NCI-H1048 (cell line): ENCODE measurements at regions not wholly inside any gene's neighbourhood (a gene's known extent, or its start where the extent isn't known, plus 50 kb on each side); places are given as distances from the start of the nearest gene placed in this dataset.

Experiments
- DNase-seq: peaks from one replicate; lab custom pipeline; 2025; lab: John Stamatoyannopoulos, UW

DNA sequence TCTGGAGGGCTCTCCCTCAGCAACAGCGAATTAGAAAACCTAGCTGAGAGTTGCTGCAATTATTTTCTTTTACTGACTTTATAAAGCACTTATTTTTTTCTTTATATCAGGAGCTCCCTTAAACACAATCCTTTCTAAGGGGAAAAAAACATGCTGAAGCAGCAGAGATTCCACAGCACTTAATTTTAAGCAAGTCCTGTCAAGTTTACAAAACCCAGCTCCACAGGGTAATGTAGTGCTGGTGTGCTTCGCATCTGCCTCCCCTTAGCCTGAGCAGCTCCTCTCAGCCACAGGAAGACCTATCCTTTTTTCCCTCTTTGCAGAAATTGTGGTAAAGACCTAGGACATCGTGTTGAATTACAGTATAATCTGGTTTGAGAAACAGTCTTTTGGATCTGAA, 208.1 kb upstream of the SYNDIG1 start:
- no peak for DNase-seq

DNA sequence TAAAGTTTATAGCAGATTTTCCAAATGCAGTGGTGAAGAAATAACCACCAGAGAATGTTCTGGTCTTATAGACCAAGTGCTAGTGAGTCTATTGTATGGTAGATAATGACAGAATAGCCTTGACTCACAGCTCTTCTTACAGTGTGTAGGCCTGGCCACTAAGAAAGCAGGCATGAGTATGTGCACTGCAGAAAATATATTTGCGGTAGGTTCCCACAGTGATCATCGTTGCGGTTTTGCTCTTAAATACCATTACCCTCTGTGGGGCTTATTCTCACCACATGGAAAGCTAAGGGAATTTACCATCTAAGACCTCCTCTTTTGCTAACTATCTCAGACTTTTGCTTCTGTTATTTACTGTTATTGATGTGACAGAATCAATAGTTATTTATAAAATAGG, 212.3 kb upstream of the SYNDIG1 start:
- no peak for DNase-seq

DNA sequence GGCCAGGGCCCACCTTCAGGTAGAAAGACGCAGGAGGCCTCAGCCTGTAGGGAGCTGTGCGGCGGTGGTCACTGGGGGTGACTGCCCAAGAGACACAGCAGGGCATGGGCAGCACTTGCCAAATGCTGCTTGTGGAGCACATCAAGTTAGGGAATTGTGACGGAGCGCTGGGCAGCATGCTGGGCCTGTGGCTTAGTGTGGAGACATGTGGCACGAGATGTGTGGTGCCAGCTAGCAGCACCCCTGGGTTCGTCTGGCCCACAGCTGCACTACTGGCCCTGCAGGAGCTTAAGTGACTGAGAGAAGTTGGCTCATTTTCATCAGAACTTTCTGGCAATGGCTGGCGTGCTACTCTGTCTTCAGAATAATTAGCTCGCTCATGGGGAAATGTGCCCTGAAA, 213.1 kb upstream of the SYNDIG1 start:
- DNase-seq = no peak

DNA sequence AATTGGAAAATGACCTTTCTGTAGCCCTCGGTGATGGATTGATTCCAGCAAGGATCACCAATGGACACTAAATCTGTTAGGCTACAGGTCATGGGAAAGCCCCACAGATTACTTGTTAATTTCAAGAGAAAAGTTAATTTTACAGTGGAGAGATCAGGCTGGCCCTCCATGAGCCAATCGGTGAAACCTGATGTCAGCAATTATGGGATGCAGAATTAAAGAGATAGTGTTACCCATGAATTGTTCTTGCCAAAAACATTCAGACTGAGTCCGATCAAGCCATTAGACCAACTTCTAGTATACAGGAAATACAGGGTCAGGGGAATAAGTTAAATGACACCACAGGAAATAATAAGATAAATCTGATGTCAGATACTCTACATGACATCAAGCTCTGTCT, 214.9 kb upstream of the SYNDIG1 start:
- no peak for DNase-seq

GRCh38 chr20:24253321-24253720, 216.1 kb upstream of the SYNDIG1 start:
- no peak for DNase-seq

DNA sequence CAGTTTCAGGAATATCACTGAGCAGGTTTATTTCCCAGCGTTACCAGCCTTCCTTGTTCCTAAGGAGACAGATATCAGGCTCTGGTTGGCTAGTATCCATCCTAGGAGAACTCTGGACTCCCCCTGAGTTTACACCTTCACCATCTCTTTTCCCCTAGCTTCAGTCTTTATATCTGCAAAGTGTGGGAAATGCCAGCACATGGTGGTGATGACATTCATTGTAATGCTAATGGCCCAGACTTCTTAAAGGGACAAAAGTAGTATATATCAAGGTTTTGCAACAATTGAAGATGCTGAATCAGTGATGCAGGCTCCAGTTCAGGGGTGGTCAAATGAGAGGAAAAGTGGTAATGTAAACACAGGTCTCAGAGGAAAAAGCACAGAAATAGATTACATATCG, 224.3 kb upstream of the SYNDIG1 start:
- no peak for DNase-seq

- DNase-seq = no peak
These were observed 226.7 kb upstream of the SYNDIG1 start for GRCh38 chr20:24242763-24243162.

DNA sequence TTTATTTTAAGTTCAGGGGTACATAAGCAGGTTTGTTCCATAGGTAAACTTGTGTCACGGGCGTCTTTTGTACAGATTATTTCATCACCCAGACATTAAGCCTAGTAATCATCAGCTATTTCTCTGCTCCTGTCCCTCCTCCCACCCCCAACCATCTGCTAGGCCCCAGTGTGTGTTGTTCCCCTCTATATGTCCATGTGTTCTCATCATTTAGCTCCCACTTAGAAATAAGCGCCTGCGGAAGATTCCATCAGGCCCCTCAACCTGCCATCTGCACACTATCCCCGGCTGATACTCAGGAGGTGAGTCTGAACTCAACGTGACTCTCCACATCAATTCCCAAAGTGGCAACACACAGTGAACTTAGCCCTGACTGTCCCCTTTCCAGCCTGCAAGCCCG, 228.0 kb upstream of the SYNDIG1 start:
- no peak for DNase-seq

GRCh38 chr20:24236963-24237362, 232.5 kb upstream of the SYNDIG1 start:
- no peak for DNase-seq

- DNase-seq = no peak
These were observed 233.2 kb upstream of the SYNDIG1 start for GRCh38 chr20:24236201-24236600.

- DNase-seq = no peak
These were observed 233.9 kb upstream of the SYNDIG1 start for GRCh38 chr20:24235296-24236175.

DNA sequence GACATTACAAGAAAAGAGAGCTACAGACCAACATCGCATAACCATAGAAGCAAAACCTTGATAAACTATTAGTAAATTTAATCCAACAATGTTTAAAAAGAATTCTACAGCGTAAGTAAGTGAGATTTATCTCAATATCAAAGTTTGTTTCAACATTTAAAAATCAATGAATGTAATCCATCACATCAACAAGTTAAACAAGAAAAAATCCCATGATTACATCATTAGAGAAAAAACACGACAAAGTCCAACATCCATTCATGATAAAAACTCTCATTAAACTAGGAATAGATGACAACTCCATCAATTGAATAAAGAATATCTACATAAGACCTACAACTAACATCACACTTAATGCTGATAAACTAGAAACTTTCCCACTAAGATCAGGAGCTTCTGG, 239.0 kb upstream of the GGTLC1 start:
- no peak for DNase-seq

GRCh38 chr20:24212494-24212893, 223.9 kb upstream of the GGTLC1 start:
- DNase-seq = no peak

GRCh38 chr20:24211972-24212371, 223.4 kb upstream of the GGTLC1 start:
- DNase-seq = no peak

- no peak for DNase-seq
These were observed 221.8 kb upstream of the GGTLC1 start for GRCh38 chr20:24210356-24210755.

DNA sequence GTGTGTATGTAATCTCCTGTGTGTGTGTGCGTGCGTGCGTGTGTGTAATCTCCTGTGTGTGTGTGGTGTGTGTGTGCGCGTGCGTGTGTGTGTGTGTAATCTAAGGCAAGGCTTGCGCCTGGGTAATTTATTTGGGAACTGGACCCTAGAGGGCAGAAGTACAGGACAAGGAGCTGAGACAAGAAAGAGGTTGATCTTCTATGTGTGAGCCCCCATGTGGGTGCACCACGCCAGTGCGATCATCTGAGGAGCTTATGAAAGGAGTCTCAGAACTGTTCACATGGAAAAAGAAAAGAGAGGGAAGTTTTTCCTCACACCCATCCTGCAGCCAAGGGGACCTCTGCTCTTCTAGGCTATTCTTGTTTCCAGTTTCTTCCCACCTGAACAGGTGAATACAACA, 220.1 kb upstream of the GGTLC1 start:
- DNase-seq = no peak

DNA sequence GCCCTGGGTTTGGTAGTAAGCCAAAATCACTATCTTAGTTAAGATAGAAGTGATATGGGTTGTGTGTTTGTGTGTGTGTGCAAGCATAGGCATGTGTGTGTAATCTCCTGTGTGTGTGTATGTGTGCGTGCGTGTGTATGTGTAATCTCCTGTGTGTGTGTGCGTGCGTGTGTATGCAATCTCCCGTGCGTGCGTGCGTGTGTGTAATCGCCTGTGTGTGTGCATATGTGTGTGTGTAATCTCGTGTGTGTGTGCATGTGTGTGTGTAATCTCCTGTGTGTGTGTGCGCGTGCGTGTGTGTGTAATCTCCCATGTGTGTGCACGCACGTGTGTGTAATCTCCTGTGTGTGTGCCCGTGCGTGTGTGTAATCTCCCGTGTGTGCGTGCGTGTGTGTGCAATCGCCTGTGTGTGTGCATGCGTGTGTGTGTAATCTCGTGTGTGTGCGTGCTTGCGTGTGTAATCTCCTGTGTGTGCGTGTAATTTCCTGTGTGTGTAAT, 219.3 kb upstream of the GGTLC1 start:
- DNase-seq = no peak

DNA sequence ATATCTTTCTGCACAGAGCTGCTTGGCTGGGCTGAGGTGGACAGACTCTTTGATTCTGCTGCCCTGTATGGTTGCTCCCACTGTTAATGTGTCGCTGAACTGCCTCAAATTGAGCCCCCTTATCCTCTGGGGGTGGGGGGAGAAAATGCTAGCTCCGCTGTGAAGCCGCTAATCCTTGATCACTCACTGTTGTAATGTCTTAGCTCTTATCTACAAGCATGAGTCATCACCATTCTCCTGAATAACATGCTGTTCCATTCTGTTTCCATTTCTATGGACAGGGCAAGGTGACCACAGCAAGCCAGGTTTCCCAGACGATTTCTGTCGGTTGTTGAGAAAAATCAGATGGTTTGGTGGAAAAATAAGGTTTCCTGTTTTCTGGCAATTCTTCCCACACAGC, 218.4 kb upstream of the GGTLC1 start:
- DNase-seq = no peak

DNA sequence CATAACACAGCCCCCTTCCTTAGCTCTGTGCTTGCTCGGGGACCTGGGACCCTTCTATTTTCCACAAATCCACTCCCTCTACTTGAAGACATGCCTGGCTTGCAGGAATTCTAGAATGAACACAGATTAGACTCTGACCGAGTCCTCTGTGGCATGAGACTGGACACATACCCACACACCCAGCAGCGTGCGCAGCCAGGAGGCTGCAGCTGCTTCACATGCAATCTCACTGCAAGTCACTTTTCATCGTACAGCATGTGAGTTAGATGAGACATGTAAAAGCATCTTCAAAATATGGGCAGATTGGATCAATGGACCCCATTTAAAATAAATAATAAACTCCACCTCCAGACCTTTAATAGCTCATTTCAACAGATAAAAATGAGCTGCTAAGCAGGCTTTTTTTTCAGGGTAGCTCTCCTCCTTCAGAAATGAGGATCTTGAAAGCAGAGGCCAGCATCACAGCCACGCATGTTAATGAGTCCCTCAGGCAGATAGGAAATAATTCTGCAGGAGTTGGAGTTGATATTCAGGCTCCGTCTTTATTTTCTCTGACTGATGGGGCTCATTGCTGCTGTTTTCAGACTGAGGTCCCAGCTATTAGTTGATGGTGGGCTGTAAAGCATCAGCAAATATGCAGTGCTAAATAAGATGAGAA, 215.1 kb upstream of the GGTLC1 start:
- no peak for DNase-seq

DNA sequence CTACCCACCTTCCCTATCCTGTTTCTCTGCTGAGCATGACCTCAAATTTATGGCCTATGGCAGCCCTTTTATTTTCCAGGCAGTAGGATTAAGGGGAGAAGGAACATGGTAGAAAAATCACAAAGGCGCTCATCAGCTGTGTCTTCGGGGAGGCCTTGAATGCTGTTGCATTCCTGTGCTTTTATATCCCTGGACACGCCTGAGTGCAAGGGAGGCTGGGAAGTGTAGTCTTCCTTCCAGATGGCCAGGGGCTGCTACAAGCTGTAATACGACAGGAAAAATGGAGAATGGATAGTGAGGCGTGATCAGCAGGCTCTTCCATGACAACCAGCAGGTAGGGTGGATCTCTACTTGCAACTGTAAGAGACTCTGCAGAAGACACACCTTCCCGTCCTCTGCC, 210.9 kb upstream of the GGTLC1 start:
- no peak for DNase-seq

GRCh38 chr20:24194143-24194542, 205.6 kb upstream of the GGTLC1 start:
- DNase-seq = no peak

- DNase-seq = no peak
These were observed 202.3 kb upstream of the GGTLC1 start for GRCh38 chr20:24190905-24191304.

DNA sequence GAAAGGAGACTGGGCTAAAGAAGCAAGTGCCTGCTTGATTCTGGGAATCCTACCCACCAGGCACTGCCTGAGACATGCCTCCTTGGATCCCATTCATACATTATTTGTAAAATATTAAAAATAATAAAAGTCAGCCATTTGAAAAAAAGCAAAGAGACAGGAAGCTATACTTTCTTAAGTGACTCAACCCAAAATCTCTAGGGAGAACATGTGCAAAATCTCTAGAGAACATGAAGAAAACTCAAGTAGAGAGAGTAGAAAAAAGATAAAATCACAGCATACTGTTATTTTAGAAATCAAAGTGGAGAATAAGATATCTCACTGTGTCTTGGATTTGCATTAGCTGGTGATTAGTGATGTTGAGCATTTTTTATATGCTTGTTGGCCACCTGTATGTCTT, 197.2 kb upstream of the GGTLC1 start:
- no peak for DNase-seq

DNA sequence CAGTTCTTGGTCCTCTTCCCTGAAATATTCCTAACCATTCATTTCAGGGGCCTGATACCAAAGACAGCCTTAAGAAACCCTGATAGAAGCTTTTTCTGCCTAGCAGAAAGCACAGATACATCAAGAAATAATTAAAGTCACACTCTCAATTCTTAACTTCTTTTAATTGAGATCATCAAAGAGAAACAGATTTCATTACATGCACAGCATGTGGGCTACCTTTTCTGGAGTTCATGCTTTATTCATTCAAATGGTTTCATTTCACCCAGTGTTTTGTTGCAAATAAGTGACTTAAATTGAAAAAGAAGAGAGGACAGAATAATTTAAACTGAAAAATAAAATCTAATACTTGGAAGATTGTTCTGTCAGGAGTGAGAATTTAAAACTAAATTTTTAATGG, 192.6 kb upstream of the GGTLC1 start:
- DNase-seq = no peak
